ENCODE measurements at regions not wholly inside any gene's neighbourhood (a gene's known extent, or its start where the extent isn't known, plus 50 kb on each side); places are given as distances from the start of the nearest gene placed in this dataset.

- DNase-seq (ENCODE audit: low read depth): no peak
- no peak for TF ChIP-seq CTCF (conservative IDR thresholded peaks at IDR 0.05; ENCODE audit: low read depth, low read length)
- H3K4me3 ChIP-seq (ENCODE audit: low read depth, low read length): no peak overlapping the region
Measured at GRCh38 chr10:125212150-125212809, 51.9 kb upstream of the CTBP2 start.
